A673 (cell line): ENCODE measurements at regions not wholly inside any gene's neighbourhood (a gene's known extent, or its start where the extent isn't known, plus 50 kb on each side); places are given as distances from the start of the nearest gene placed in this dataset.

Source experiments
- EZH2 ChIP-seq: fragments of 200-600 bp; sonication (generic); IDR thresholded peaks from 2 replicates; pipeline ENCODE4 v1.6.1; 2017; ENCODE audit warnings: borderline replicate concordance, low read depth, mild to moderate bottlenecking, mixed read lengths, antibody characterized with exemption, low read length; ENCODE audit not compliant: poor library complexity, severe bottlenecking
- TF ChIP-seq, protein P1 (sequence below): fragments of 300-800, 200-600 bp; sonication (generic); conservative IDR thresholded peaks from 2 replicates; pipeline ENCODE4 v1.5.1; 2017; ENCODE audit warnings: low read depth, mild to moderate bottlenecking, antibody characterized with exemption, low read length, moderate library complexity, mixed read lengths

DNA sequence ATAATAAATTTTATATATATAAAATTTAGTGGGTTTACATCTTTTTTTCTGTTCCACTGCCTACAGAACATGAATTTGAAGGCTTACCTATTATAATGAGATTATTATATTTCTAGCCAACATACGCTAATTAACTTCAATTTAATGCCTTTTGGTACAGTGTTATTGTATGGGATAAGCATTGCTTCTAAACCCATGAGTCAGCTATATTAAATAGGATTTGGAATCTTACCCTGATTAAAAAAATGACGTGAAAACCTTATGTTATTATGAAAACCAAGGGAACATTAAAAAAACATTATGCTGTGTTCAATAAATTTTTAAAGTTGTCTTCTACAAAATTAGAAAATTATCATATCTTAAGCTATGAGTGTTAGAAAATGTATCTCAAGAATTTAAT lies 334.0 kb upstream of the RGS17 start:
- TF ChIP-seq, protein P1, sequence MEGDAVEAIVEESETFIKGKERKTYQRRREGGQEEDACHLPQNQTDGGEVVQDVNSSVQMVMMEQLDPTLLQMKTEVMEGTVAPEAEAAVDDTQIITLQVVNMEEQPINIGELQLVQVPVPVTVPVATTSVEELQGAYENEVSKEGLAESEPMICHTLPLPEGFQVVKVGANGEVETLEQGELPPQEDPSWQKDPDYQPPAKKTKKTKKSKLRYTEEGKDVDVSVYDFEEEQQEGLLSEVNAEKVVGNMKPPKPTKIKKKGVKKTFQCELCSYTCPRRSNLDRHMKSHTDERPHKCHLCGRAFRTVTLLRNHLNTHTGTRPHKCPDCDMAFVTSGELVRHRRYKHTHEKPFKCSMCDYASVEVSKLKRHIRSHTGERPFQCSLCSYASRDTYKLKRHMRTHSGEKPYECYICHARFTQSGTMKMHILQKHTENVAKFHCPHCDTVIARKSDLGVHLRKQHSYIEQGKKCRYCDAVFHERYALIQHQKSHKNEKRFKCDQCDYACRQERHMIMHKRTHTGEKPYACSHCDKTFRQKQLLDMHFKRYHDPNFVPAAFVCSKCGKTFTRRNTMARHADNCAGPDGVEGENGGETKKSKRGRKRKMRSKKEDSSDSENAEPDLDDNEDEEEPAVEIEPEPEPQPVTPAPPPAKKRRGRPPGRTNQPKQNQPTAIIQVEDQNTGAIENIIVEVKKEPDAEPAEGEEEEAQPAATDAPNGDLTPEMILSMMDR: no peak
- no peak for TF ChIP-seq EZH2
